HG03521 (cell line): ENCODE measurements at regions not wholly inside any gene's neighbourhood (a gene's known extent, or its start where the extent isn't known, plus 50 kb on each side); places are given as distances from the start of the nearest gene placed in this dataset.

ENCODE experiments used
- ATAC-seq: cut with Tn5 transposase; IDR thresholded peaks from one replicate; pipeline ENCODE4 v1.9.1; 2021; ENCODE audit warnings: mild to moderate bottlenecking, moderate library complexity; ENCODE audit not compliant: unreplicated experiment

DNA sequence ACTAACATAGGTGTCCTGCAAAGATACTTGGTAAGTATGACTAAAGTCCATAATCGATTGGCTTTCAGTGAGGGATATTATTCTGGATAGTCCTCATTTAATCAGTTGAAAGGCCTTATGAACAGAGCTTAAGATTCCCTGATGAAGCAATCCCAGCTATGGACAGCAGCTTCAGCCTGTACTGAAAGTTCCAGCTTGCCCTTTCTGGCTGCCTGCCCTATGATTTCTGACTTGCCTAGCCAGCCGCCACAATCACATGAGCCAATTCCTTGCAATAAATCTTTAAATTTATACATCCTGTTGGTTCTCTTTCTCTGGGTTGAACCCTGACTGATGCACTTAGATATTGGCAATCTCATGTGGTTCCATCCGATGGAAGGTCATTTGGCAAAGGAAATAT, 759.0 kb upstream of the API5 start:
- ATAC-seq: no peak

DNA sequence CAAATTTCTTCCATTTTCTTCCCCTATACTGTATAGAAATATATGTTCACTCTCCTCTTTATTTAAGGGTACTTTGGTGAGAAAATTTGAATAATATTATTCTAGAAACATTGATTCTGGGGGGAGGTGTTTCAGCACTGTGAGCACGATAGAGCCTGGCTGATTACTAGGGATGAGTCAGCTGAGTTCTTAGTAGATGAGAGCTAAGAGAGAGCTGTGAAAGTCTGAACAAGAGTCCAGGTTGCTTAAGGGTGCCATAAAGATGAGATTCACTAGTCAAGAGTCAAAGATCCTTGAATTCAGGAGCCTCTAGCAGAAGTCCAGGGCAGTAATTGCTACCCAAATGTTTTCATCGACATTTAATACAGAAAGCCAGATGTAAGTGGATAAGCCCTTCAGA, 756.6 kb upstream of the API5 start:
- ATAC-seq: no peak

DNA sequence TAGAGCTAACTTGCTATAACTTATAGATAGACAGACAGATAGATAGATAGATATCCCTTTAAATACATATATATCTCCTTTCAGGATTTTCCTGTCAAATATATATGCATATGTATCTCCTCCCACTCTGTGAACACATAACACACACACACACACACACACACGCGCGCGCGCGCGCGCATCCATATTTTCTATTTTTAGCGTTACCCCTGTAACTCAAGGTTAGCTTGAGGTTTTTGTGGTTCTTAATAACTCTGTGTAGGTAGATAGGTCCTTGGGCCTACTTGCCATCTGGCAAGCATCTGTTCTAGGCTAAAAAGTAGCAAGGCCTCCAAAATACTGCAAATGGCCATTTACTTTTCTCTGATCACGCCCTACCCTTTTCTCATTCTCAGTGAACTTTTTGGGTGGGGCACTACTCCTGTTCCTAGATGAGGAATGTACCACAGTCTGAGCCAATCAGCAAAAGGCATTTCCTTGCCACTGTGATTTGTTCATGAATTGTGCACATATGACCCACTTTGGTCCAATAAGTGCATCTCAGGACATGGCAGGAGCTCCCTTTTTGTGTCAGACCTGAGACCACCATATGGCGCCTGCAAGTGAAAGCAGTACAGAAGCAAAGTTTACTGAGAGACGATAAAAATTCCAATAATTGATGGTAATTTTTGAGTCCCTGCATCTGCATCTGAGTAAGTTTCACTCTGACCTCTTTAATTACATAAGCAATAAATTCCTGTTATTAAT, 740.5 kb upstream of the API5 start:
- no peak for ATAC-seq

DNA sequence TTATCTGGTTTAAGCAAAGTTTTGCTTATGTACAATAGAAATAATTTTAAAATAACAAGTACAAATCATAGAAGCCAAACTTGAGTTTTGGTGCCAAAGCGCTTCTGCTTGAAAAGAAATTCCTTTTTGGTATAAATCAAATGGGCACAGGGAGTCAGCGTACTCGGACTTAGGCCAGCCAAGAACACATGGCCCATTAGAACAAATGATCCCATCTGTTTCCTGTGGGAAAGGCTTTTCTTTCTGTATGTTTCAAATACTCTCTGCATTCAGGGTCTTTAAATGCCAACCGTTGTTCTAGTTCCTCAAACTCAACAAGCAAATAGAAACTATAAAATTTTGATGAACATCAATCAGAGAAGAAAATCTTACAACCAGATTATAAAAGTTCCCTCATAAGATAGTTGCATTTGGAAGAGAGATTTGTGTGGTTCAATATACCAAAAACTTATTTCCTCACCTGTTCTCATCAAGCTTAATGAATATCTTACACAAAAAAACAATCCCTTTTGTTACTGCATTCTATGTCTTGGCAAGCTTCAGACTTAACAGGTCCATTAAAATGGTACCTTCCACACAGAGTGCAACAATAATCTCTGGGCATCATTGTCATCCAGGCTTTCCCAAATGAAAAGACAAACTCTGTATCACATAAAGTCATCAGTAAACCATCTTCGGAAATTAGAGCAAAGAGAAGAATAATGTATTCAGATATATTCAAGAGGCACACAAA, 739.8 kb upstream of the API5 start:
- no peak for ATAC-seq

DNA sequence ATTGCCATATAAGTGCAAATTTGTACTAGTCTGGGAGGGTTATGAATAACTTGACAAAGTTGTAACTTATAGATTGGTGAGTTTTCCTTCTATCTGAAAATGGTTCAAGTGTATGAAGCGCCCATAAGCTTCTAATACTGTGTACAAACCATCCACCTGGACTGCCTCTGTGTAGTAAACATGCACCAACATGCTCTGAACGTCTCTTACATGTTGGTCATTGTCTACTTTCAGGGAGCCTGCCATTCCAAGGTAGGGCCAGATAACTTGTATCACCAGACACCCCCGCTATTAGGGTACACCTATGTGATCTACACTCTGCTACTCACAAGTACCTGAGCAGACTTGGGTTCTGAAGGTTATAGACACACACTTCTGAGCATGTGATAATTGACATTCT, 735.5 kb upstream of the API5 start:
- no peak for ATAC-seq

DNA sequence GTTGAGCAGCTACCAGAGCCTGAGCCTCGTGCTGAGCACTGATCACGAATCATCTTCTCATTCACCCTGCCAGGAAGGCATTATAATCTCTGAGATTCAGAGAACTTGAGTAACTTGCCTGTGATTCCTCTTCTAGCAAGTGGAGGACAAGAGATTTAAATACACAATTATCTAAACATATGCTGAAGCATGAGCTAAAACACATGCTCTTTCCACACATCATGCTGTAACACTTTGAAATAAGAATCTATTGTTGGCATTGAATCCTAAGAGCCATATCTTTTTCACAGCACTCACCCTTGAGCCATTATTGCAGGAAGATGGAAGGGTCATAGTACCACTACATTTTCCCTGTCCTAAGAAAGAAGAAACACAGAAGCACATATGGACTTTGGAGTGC, 722.5 kb upstream of the API5 start:
- ATAC-seq: no peak

DNA sequence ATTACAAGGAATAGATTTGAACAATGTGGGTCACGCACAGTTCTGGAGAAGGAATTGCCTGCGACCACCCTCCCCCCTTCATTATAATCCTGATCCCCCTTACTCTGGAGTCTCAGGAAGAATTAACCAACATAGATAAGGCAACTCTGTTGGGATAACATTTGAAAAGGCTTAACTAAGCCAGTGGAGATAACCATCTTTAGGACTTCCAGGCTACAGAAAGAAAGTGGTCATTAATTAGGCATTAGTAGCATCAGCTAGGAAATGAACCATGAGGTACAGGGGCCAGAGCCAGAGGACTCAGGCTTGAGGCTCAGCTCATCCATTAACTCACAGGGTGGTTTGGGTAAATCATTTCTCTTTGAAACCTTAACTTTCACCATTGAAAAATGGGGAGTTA, 720.0 kb upstream of the API5 start:
- ATAC-seq: no peak

DNA sequence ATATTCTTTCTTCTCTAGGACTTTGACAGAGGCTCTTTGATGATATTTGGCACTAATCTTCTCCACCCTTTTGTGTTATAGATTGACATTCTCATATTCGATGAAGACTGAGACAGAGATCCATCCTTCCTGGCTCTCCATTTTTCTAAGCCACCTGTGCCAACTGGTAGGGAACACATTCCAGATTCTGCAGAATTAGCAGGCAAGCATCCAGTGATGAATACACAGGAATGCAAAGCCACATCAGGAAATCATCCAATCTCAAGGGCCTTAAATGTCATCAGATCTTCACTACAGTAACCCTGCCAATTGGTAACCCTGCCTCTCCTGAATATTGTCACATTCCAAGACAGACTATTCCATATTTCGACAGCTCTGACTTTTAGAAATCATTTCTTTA, 718.4 kb upstream of the API5 start:
- no peak for ATAC-seq

DNA sequence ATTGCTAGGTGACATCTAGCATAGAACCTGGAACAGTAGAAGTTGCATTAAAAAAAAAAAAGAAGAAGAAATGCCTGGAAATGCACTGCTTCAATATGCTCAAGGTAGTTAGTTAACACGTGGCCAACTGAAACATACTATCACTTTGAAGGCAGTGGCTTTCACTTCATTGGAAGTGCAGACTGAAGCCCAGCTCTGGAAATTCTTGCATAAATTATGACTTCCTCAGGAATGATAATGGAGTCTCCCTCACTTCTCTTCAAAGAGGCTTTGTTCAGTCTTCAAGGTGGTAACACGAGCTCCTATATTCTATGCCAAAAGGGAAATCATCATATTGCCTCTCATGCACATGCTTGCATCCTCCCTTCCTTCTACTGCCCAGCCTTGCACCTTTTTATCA, 715.9 kb upstream of the API5 start:
- no peak for ATAC-seq

DNA sequence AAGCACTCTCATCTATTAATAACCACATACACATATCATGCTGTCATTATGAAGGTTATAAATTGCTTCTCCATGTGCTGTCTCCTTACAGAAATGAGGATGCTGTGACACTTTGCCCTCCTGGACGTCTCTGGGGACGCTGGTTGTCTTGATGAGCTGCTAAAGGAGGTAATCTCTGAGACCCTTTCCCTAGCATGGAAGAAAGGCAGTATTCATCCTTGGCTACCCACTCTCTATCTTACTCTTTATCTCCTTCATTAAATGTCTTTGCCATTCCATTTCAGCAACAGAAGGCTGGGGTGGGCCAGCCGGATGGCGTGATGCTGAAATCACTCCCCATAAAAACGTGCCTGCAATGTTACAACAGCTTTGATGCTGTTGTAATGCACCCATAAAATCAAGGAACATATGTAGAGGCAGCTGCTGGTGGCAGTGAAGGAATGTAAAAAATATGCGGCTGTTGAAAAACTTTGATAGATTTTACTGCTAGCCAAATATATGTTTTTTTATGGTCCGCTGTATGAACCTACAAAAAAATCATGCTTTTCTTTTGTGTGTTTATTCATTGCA, 715.1 kb upstream of the API5 start:
- ATAC-seq: no peak

DNA sequence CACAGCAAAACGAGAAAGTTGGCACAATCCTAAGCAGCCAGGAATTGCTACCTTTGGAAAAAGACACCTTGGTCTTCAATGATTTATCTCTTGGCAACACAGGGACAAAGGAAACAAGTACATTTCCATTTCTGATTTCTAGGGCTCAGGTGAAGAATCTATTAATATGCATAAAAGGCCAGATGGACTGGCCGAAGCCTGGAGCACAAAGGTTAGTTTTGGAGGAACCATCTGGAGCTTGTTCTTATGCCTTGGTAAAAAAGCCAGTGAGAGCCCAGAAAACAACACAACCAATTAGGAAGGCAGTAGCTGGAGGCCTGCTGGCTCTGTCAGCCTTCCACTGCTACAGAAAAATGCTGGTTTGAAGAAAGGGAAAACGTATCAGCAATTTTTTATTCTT, 713.5 kb upstream of the API5 start:
- no peak for ATAC-seq

DNA sequence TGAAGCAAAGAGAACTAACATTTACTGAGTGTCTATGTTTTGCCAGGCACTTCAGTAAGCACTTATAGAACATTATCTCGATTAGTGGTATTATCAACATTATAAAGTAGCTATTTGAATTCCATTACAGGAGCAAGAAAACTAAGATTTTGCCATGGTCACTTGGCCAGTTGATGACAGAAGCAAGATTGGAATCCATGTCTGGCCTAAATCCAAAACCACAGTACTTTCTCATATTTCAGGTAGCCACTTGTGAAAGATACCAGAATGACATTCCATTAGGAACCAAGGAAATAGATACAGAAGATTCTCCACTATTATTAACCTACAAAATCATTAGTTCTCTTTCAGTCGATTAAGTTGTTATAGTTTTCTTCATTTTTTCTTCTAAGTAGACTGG, 691.0 kb upstream of the API5 start:
- no peak for ATAC-seq

DNA sequence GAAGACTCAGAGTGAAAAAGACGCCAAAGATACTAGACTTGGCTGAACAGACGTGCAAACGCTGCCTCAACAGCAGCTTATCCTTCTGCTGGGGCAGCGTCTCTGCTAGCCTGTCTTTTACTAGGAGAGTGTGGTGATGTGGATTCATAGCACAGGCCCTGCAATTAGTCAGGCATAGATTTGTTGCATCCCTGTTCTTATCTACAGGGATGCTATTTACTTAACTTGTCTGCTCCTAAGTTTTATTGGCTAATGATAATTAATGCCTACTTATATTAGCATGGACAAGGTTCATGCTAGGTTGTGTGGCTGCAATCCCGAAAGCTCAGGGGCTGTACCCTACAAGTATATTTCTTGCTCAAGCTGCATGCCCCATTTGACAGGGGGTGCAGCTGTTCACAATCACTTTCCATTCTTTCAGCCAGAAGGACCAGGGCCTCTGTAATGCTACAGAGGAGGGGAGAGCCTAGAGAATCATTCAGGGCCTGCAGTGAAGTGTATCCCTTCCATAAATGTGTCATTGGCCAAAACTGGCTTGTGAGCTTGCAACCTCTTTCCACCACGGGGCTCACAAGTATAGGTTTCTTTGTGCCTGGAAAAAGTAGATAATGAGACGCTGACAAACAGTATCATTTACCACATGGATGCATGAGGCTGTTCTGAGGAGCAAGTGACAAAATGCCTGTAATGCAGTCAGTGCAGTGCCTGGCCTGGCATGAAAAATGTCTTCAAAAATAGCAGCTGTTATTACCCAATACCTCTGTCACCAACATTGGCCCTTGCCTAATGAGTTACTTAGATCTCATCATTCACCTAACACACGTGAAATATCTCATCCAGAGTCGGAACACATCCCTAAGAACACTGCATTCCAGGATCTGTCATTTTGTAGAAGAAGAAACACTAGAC, 685.8 kb upstream of the API5 start:
- no peak for ATAC-seq

DNA sequence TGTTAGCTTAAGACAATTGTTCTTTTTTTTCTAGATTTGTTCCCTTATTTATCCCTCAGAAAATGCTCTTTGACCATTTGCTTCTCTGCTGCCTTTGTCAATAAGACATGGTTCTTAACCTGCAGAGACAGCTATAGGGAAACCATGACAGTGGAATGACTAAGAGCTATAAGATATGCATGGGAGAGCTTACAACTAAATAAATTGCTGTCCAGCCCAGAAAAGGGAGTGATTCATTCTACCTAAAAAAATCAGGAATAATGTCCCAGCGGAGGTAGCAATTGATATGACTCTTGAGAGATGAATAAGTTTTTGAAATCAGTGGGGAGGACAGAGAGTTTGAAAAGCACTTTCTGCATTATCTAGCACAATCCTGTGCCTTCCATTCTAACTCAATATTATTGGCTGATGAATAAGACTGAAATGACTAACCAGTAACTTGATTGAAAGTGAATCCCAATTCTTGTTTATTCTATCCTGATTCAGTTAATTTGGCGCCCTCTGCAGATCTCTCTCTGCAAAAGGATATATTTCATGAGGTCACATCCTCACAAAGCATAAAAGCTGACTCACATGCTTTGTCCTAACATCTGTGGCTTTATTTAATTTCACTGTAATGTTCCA, 680.5 kb upstream of the API5 start:
- no peak for ATAC-seq

DNA sequence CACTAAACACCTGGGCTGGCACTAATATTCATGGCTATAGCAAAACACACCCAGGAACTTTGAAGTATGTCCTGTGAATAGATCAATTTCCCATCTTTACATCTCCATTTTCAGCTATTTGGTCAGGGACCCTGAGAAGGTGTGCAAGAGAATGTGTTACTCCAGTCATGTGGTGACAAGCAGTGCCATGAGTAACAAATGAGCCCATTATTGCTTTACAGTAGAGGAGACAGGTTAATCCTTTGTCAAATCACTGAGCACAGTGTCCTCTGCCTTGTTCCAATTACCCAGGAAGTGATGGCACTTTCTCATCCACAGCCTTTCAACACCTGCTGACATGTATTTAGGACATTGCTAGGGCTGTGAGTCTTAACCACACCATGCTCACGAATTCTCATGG, 664.8 kb upstream of the API5 start:
- ATAC-seq: no peak

DNA sequence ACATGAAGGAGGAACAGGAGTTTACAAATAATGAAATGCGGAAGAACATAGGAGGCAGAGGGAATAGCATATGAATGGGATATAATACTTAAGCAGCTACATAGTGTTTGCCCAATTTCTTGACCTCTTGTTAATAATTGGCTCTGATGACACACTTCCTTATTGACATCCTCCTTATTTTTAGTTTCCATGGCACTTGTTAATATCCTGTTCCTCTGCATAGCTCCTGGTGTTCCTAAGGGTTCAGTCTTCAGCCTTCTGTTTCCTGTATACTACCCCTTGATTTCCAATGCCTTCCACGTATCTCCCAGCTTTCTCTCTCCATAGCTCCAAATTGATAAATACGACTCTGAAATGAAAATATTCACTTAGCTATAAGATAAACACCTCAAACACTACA, 663.8 kb upstream of the API5 start:
- ATAC-seq: no peak

DNA sequence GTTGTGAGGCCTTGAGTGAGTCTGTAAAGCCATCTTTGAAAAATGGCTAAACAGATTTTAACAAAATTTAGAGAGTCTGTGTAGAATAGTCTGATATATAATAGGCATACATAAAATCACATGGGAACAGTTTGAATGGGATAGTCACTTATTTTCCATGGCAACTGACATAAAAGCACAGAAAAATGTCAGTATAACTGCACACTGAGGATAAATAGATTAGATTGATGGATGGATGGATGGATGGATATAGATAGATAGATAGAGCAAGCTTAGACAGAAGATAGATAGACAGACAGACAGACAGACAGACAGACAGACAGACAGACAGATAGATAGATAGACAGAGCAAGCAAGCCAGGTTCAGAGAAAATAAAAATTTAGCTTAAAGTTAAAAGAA, 660.2 kb upstream of the API5 start:
- ATAC-seq: no peak

DNA sequence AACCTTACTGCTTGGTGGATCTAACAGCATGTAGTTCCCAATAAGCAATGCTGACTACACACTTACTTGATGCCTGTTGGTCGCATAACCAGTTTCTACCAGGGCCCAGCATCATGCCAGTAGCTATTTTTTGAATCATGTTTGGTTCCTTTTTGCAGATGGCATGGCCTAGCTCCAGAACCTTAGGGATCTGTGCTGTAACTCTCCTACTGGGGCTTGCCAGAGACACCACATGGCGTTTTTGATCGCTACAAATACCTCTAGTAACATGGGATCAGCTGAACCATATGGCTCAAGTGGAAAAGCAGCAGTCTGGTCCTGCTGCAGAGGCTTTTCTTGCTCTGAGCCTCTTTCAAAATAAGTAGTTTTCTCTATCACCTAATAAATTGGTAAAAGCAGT, 654.6 kb upstream of the API5 start:
- no peak for ATAC-seq

DNA sequence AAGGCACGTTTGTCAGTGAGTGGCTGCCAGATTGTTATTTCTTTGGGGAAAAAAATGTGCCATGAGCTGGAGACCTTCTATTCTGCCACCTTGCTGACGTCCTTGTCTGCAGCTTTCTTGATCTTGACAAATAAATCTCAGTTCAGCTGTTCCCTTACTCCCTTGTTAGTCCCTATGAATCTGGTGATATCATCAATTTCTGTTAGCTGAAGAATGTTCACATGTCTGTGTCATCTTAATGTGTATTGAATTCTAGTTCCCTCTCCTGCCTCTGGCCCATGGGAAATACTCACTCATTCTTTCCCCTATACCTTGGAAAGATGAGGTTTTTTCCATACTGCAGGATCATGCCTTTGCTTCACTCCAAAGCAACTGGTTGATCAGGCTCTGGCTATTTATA, 649.9 kb upstream of the API5 start:
- no peak for ATAC-seq

DNA sequence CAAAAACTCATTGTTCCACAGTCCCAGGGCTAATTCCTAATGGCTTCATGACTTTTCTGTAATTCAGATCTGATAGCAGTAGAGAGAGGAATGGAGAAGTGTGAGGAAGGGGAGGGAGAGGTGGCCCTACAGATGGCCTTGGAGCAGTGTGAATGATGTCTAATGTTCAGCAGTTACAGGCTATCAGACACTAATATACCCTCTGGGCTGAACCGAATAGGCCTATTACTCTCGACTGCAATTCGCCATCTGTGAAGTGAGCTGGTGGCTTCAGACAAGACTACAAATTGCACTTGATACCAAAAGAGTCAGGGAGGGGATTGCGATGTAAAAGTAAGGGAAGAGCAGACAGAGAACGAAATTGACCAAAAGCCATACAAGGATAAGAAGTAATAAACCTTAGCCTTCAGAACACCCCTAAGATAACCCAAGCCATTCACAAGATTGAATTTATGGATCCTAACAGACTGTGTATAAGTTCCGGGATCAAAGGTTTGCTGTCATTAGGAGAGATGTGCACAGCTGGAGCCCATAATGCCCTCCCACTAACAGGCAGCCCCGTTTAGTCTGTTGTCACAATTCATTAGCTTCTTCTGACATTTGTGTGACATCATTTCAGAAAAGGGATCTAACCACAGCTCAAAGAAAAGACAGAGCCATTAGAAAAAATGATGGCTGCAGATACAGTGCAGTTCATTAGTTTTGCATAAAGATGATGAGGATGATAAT, 642.4 kb upstream of the API5 start:
- no peak for ATAC-seq
